Activated CD4-positive, alpha-beta T cell treated with anti-CD3 and anti-CD28 coated beads for 36 hours (primary cell): ENCODE measurements at regions not wholly inside any gene's neighbourhood (a gene's known extent, or its start where the extent isn't known, plus 50 kb on each side); places are given as distances from the start of the nearest gene placed in this dataset.

Experiments used
- ATAC-seq: fragments of 200-7000 bp; cut with Tn5 transposase; one replicate; pipeline ENCODE4 v1.10.0; 2021; ENCODE audit warnings: mild to moderate bottlenecking, moderate library complexity
- CTCF ChIA-PET: fragments of 350-600 bp; sonication (Branson Sonifier 250); formaldehyde crosslinking; loops from one replicate; lab custom pipeline; 2021; ENCODE audit warnings: antibody characterized with exemption; lab: Charles Lee
- POLR2A ChIA-PET: fragments of 350-600 bp; sonication (Branson Sonifier 250); formaldehyde crosslinking; loops from one replicate; lab custom pipeline; 2021; ENCODE audit warnings: antibody characterized with exemption, inconsistent platforms; lab: Charles Lee
- DNase-seq: peaks from one replicate; pipeline ENCODE4 v3.0.0-alpha.2; 2020
- H3K27ac Mint-ChIP-seq: one replicate; pipeline ENCODE4 v1.8.0; 2021; ENCODE audit warnings: mixed read lengths
- H3K27me3 Mint-ChIP-seq: one replicate; pipeline ENCODE4 v1.8.0; 2021; ENCODE audit warnings: mixed read lengths
- H3K36me3 Mint-ChIP-seq: one replicate; pipeline ENCODE4 v1.8.0; 2021; ENCODE audit warnings: low read depth, mixed read lengths
- H3K4me1 Mint-ChIP-seq: one replicate; pipeline ENCODE4 v1.8.0; 2021; ENCODE audit warnings: mixed read lengths
- H3K4me3 Mint-ChIP-seq: one replicate; pipeline ENCODE4 v1.8.0; 2021; ENCODE audit warnings: mild to moderate bottlenecking, moderate library complexity, mixed read lengths
- H3K9me3 Mint-ChIP-seq: one replicate; pipeline ENCODE4 v1.8.0; 2021; ENCODE audit warnings: low read depth, mixed read lengths
- intact Hi-C, 2 experiments: fragments of 100-400 bp; cut with DNase I in 1 of 2; cut with micrococcal nuclease in 1 of 2; formaldehyde crosslinking; loops; one replicate each; pipeline versions ENCODE4 v1.14.2 to v1.15.1; 2022 to 2024; cut with DNase I, micrococcal nuclease

DNA sequence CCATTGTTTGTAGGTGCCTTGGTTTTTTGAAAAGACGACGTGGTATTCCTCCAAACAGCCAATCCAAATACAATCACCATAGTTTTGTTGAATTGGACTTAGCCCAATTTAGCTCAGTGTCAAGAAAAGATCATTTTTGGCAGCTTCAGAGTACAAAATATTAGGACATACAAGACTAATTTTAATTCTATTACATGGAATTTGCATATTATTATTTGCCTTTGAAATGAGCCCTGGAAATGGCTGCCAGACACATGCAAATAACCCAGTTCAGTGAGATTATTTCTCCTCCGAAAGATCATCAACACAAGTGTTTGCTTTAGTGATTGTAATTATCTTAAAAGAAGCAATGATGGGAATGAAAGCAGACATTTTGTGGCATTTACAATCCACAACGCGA, 89.3 kb downstream of the PLK2 start:
- POLR2A ChIA-PET: no interaction called here
- H3K4me1 Mint-ChIP-seq: no peaks in the 10 kb centered on the region
- ATAC-seq (no peak), DNase-seq (no peak)
- peaks cover 11% of the 10 kb centered on the region for H3K27me3 Mint-ChIP-seq
- CTCF ChIA-PET: no interaction called here
- intact Hi-C loops: no loop called here
- H3K4me3 Mint-ChIP-seq: no peak overlapping the region
- no peaks in the 10 kb centered on the region for H3K36me3 Mint-ChIP-seq
- no peak overlapping the region for H3K27ac Mint-ChIP-seq
- H3K9me3 Mint-ChIP-seq: peaks cover 5% of the 10 kb centered on the region

- DNase-seq: no peak
- ChIA-PET POLR2A (no interaction called here), CTCF (interaction anchor here (0.6 kb wide), 2 partner anchors 24 to 71 kb away, joined by 3 read pairs; no protein-coding TSS in a partner anchor)
- H3K27ac Mint-ChIP-seq: no peak overlapping the region
- no peak for ATAC-seq
- intact Hi-C loops: no loop called here
- no peak overlapping the region for H3K4me3 Mint-ChIP-seq
- peaks cover 5% of the 10 kb centered on the region for H3K9me3 Mint-ChIP-seq
- H3K27me3 Mint-ChIP-seq: peaks cover 9% of the 10 kb centered on the region
- H3K36me3 Mint-ChIP-seq: no peaks in the 10 kb centered on the region
- no peaks in the 10 kb centered on the region for H3K4me1 Mint-ChIP-seq
Measured at GRCh38 chr5:58369513-58370190, 90.2 kb downstream of the PLK2 start.

- H3K36me3 Mint-ChIP-seq: no peaks in the 10 kb centered on the region
- H3K4me3 Mint-ChIP-seq: no peak overlapping the region
- H3K27ac Mint-ChIP-seq: no peak overlapping the region
- DNase-seq: no peak
- no peaks in the 10 kb centered on the region for H3K4me1 Mint-ChIP-seq
- H3K27me3 Mint-ChIP-seq: peaks cover 6% of the 10 kb centered on the region
- H3K9me3 Mint-ChIP-seq: peaks cover under 1% of the 10 kb centered on the region
- ChIA-PET CTCF (no interaction called here), POLR2A (no interaction called here)
- no peak for ATAC-seq
- intact Hi-C loops: no loop called here
Measured at GRCh38 chr5:58366461-58366860, 93.4 kb downstream of the PLK2 start.

GRCh38 chr5:58365791-58366190, 94.1 kb downstream of the PLK2 start:
- Mint-ChIP-seq H3K36me3 (no peaks in the 10 kb centered on the region), H3K9me3 (no peaks in the 10 kb centered on the region), H3K4me1 (no peaks in the 10 kb centered on the region), H3K27ac (no peak overlapping the region), H3K27me3 (peaks cover 6% of the 10 kb centered on the region), H3K4me3 (no peak overlapping the region)
- ATAC-seq: no peak
- no peak for DNase-seq
- ChIA-PET CTCF (interaction anchor here (0.9 kb wide), 1 partner anchor 94 kb away, joined by 4 read pairs; the partner anchor contains the start of gene PLK2), POLR2A (no interaction called here)
- intact Hi-C loops: no loop called here

- H3K4me3 Mint-ChIP-seq: no peak overlapping the region
- H3K27me3 Mint-ChIP-seq: peaks cover 6% of the 10 kb centered on the region
- DNase-seq: no peak
- no peaks in the 10 kb centered on the region for H3K9me3 Mint-ChIP-seq
- no peak for ATAC-seq
- H3K4me1 Mint-ChIP-seq: no peaks in the 10 kb centered on the region
- H3K36me3 Mint-ChIP-seq: no peaks in the 10 kb centered on the region
- no peak overlapping the region for H3K27ac Mint-ChIP-seq
- CTCF ChIA-PET: no interaction called here
- POLR2A ChIA-PET: no interaction called here
- intact Hi-C loops: no loop called here
Measured at GRCh38 chr5:58363461-58364249, 96.2 kb downstream of the PLK2 start.

GRCh38 chr5:58362135-58362534, 97.8 kb downstream of the PLK2 start:
- ChIA-PET CTCF (no interaction called here), POLR2A (no interaction called here)
- intact Hi-C loops: no loop called here
- H3K36me3 Mint-ChIP-seq: no peaks in the 10 kb centered on the region
- ATAC-seq (no peak), DNase-seq (no peak)
- H3K27ac Mint-ChIP-seq: no peak overlapping the region
- peaks cover 2% of the 10 kb centered on the region for H3K27me3 Mint-ChIP-seq
- H3K9me3 Mint-ChIP-seq: no peaks in the 10 kb centered on the region
- H3K4me1 Mint-ChIP-seq: no peaks in the 10 kb centered on the region
- H3K4me3 Mint-ChIP-seq: no peak overlapping the region

DNA sequence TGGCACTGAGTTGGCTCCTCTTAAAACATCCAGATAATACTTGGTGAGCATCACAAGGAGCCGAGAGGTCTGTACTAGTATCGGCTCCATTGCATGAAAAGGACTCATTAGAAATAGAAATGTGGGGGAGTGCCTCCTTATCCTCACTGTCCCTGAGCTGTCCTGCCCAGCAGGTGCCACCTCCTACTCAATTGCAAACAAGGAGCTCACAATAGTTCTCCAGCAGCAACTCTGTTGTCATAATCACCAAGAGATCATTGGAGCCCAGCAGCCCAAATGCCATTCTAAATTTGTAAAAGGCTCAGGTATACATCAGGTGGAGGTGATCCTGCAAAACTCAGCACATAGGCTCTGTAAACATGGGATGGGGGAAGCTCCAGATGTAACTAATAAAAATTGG, 99.1 kb downstream of the PLK2 start:
- intact Hi-C loops: no loop called here
- Mint-ChIP-seq H3K4me1 (no peaks in the 10 kb centered on the region), H3K27ac (no peak overlapping the region), H3K27me3 (peaks cover under 1% of the 10 kb centered on the region), H3K36me3 (no peaks in the 10 kb centered on the region), H3K9me3 (no peaks in the 10 kb centered on the region), H3K4me3 (no peak overlapping the region)
- ATAC-seq (no peak), DNase-seq (no peak)
- ChIA-PET CTCF (no interaction called here), POLR2A (no interaction called here)

DNA sequence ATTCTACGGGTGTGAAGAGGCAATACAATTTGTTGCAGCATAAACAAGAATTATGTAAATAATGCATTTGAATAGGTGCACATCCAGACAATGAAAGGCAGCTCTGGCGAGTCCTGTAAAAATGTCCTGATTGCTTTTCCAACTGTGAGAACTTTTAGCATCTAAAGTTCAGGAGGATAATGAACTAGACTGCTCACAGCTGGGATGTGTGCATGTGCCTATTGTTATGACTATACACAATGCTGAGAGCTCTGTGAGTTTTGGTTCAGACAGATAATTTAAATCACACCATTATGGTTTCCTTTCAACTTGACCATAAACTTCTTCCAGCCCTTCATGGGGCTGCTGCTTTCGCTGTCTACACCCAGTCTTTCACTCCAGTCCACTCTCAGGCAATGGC, 99.9 kb downstream of the PLK2 start:
- ATAC-seq (no peak), DNase-seq (no peak)
- POLR2A ChIA-PET: no interaction called here
- intact Hi-C loops: no loop called here
- no peak overlapping the region for H3K4me3 Mint-ChIP-seq
- CTCF ChIA-PET: no interaction called here
- no peaks in the 10 kb centered on the region for H3K9me3 Mint-ChIP-seq
- H3K36me3 Mint-ChIP-seq: no peaks in the 10 kb centered on the region
- H3K27me3 Mint-ChIP-seq: no peaks in the 10 kb centered on the region
- no peaks in the 10 kb centered on the region for H3K4me1 Mint-ChIP-seq
- H3K27ac Mint-ChIP-seq: no peak overlapping the region

DNA sequence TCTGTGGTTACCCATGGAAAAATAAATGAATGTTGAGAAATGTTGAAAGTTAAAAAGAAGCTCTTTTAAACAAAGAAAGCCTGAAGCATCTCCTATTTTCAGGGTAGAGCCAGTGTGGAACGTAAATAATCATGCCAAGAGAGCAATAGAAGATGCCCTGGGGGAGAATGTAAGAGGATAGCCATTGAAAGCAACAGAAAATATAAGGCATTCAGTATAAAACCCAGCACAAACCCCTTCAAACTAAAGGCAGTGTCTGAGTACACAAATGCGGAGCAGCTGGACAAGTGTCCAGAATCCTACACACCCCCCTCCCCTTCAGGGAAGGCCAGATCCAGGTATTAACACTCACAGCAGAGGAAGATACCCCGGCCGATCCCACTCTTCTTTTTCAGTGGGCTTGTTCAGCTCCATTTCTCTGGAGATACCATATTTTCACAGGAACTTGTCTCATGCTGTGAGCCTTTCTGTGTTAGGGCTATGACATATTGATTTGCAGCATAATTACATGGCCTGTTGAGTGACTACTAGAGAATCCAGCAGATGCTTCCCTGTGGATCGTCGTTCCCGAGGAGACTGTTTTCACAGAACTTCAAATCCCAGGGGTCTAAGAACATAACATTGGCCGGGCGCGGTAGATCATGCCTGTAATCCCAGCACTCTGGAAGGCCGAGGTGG, 101.2 kb downstream of the PLK2 start:
- ChIA-PET POLR2A (interaction anchor here (0.7 kb wide), 1 partner anchor 61 kb away, joined by 3 read pairs; no protein-coding TSS in a partner anchor), CTCF (no interaction called here)

DNA sequence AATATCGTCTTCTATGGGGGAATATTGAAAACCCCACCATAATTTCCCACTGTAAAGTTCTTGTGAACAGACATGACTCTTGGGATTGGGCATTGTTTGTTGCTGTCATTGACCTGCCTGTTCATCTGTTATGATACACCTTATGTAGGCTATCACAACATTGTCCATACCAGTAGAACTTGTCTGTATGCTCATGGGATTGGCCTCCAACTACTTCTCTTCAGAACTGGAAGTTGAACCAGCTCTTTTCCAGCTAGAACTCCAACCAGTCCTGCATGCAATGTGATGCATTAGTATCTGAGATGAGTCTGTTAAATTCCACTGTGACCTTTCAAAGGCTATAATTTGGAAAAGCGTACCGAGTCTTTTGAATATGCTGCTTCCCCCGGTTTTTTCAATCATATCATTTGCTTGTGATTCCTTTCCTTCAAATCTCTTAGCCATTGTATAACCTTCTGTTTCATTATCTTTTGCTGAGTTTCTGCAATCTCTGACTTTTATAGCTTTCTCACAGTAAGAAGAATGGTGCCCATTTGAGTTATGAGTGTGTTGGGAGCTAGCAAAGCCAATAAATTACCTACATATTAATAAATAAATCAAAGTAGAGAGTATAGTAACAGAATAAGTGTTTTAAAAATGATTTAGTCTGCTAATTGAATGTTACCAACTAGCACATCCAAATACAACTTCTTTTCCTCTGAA, 101.9 kb downstream of the PLK2 start:
- ChIA-PET CTCF (no interaction called here), POLR2A (interaction anchor here (0.7 kb wide), 1 partner anchor 62 kb away, joined by 3 read pairs; no protein-coding TSS in a partner anchor)
- H3K27me3 Mint-ChIP-seq: no peaks in the 10 kb centered on the region
- H3K4me3 Mint-ChIP-seq: no peak overlapping the region
- intact Hi-C loops: no loop called here
- H3K27ac Mint-ChIP-seq: no peak overlapping the region
- no peak for DNase-seq
- ATAC-seq: no peak
- H3K9me3 Mint-ChIP-seq: no peaks in the 10 kb centered on the region
- no peaks in the 10 kb centered on the region for H3K4me1 Mint-ChIP-seq
- no peaks in the 10 kb centered on the region for H3K36me3 Mint-ChIP-seq

More for the DNA sequence above, 101.2 kb downstream of the PLK2 start:
- no peak for DNase-seq
- intact Hi-C loops: no loop called here
- H3K4me1 Mint-ChIP-seq: no peaks in the 10 kb centered on the region
- H3K4me3 Mint-ChIP-seq: no peak overlapping the region
- H3K27ac Mint-ChIP-seq: no peak overlapping the region
- no peak for ATAC-seq
- H3K36me3 Mint-ChIP-seq: no peaks in the 10 kb centered on the region
- H3K9me3 Mint-ChIP-seq: no peaks in the 10 kb centered on the region
- no peaks in the 10 kb centered on the region for H3K27me3 Mint-ChIP-seq

- no peaks in the 10 kb centered on the region for H3K27me3 Mint-ChIP-seq
- no peaks in the 10 kb centered on the region for H3K4me1 Mint-ChIP-seq
- intact Hi-C loops: no loop called here
- H3K36me3 Mint-ChIP-seq: no peaks in the 10 kb centered on the region
- H3K4me3 Mint-ChIP-seq: no peak overlapping the region
- ATAC-seq (no peak), DNase-seq (no peak)
- H3K9me3 Mint-ChIP-seq: no peaks in the 10 kb centered on the region
- ChIA-PET POLR2A (no interaction called here), CTCF (no interaction called here)
- H3K27ac Mint-ChIP-seq: no peak overlapping the region
Measured at GRCh38 chr5:58357121-58357520, 102.8 kb downstream of the PLK2 start.
